Heart left ventricle (tissue), 13 donors: ENCODE measurements at regions not wholly inside any gene's neighbourhood (a gene's known extent, or its start where the extent isn't known, plus 50 kb on each side); places are given as distances from the start of the nearest gene placed in this dataset.

ENCODE experiments used
- CTCF ChIP-seq, 12 donors: fragments of 200-600 bp; sonication (generic) in 4 of 12; IDR thresholded peaks; one replicate each; pipeline versions ENCODE4 v1.5.0 to v1.8.0; 2018 to 2022; ENCODE audit warnings: antibody characterized with exemption in 12 of 12, mild to moderate bottlenecking in 5 of 12
- POLR2A ChIP-seq, 2 donors: fragments of 450-650 bp; IDR thresholded peaks; one replicate each; pipeline ENCODE4 v1.6.1; 2017; ENCODE audit warnings: antibody characterized with exemption in 2 of 2, mild to moderate bottlenecking in 2 of 2, moderate library complexity in 2 of 2
- donor health status: ischemic (EF 13 %, LVEDD 7.1; RV severe dilation, severe dysfunction).
- donor health status: DM: no; HTN: yes; CAD: no.
- donor health status: DM: no; HTN: no; CAD: no.
- donor health status: ischemic (EF 25% LVEDD 6.9; RV normal size, moderate dysfunction).
- donor health status: ischemic (EF 25% LVEDD 5.7; RV mildly dilated, moderate dysfunction).
- donor health status: ischemic (EF 35%, LVEDD 5.7; RV mildly dilated, moderate dysfunction).
- donor health status: nonischemic (EF 11% LVEDD 7.7; RV severe dilation, severe dysfunction).
- donor health status: DM: yes; HTN: yes; CAD: no.
- donor health status: PGD.
- donor health status: ischemic (EF 29% LVEDD 5.4; RV normal size, mild dysfunction).
- donor health status: nonischemic (EF 23%, LVEDD 6.1; RV moderate dilation, normal function).

- no peak for TF ChIP-seq CTCF (IDR thresholded peaks at IDR 0.05)
- TF ChIP-seq POLR2A (IDR thresholded peaks at IDR 0.05): no peak
These were observed 81.4 kb upstream of the SHH start for GRCh38 chr7:155893664-155894063.
